Activated CD4-positive, alpha-beta memory T cell treated with anti-CD3 and anti-CD28 coated beads for 36 hours (primary cell): ENCODE measurements at regions not wholly inside any gene's neighbourhood (a gene's known extent, or its start where the extent isn't known, plus 50 kb on each side); places are given as distances from the start of the nearest gene placed in this dataset.

ENCODE experiments used
- CTCF ChIA-PET: fragments of 350-600 bp; sonication (Branson Sonifier 250); formaldehyde crosslinking; loops from one replicate; lab custom pipeline; 2021; ENCODE audit warnings: antibody characterized with exemption, inconsistent platforms; lab: Charles Lee
- POLR2A ChIA-PET: fragments of 350-600 bp; sonication (Branson Sonifier 250); formaldehyde crosslinking; loops from one replicate; lab custom pipeline; 2021; ENCODE audit warnings: antibody characterized with exemption; lab: Charles Lee
- DNase-seq: peaks from one replicate; pipeline ENCODE4 v3.0.0-alpha.2; 2020
- H3K27ac Mint-ChIP-seq: one replicate; pipeline ENCODE4 v1.8.0; 2021; ENCODE audit warnings: mixed read lengths
- H3K27me3 Mint-ChIP-seq: one replicate; pipeline ENCODE4 v1.8.0; 2021; ENCODE audit warnings: mixed read lengths
- H3K36me3 Mint-ChIP-seq: one replicate; pipeline ENCODE4 v1.8.0; 2021; ENCODE audit warnings: mixed read lengths
- H3K4me1 Mint-ChIP-seq: one replicate; pipeline ENCODE4 v1.8.0; 2021; ENCODE audit warnings: low read depth, mixed read lengths
- H3K4me3 Mint-ChIP-seq: one replicate; pipeline ENCODE4 v1.8.0; 2021; ENCODE audit warnings: mild to moderate bottlenecking, mixed read lengths
- H3K9me3 Mint-ChIP-seq: one replicate; pipeline ENCODE4 v1.8.0; 2021; ENCODE audit warnings: mixed read lengths
- intact Hi-C: fragments of 100-400 bp; cut with micrococcal nuclease; formaldehyde crosslinking; loops from one replicate; pipeline ENCODE4 v1.15.1; 2023

GRCh38 chr15:39397883-39398282, 183.0 kb upstream of the THBS1 start:
- Mint-ChIP-seq H3K4me1 (no peaks in the 10 kb centered on the region), H3K27ac (no peak overlapping the region), H3K4me3 (no peak overlapping the region), H3K27me3 (peaks cover 4% of the 10 kb centered on the region), H3K9me3 (no peaks in the 10 kb centered on the region), H3K36me3 (no peaks in the 10 kb centered on the region)
- intact Hi-C loops, result no loop called here
- DNase-seq, result no peak
- ChIA-PET POLR2A (no interaction called here), CTCF (no interaction called here)

GRCh38 chr15:39399600-39399999, 181.3 kb upstream of the THBS1 start:
- CTCF ChIA-PET, result no interaction called here
- POLR2A ChIA-PET, result no interaction called here
- H3K36me3 Mint-ChIP-seq, result no peaks in the 10 kb centered on the region
- H3K9me3 Mint-ChIP-seq, result no peaks in the 10 kb centered on the region
- no peaks in the 10 kb centered on the region for H3K4me1 Mint-ChIP-seq
- no peak overlapping the region for H3K4me3 Mint-ChIP-seq
- DNase-seq, result no peak
- H3K27me3 Mint-ChIP-seq, result peaks cover 4% of the 10 kb centered on the region
- H3K27ac Mint-ChIP-seq, result no peak overlapping the region
- intact Hi-C loops, result no loop called here

GRCh38 chr15:39400002-39400401, 180.9 kb upstream of the THBS1 start:
- no peak for DNase-seq
- H3K36me3 Mint-ChIP-seq, result no peaks in the 10 kb centered on the region
- peaks cover 4% of the 10 kb centered on the region for H3K27me3 Mint-ChIP-seq
- ChIA-PET POLR2A (no interaction called here), CTCF (no interaction called here)
- no peak overlapping the region for H3K27ac Mint-ChIP-seq
- no peak overlapping the region for H3K4me3 Mint-ChIP-seq
- H3K4me1 Mint-ChIP-seq, result no peaks in the 10 kb centered on the region
- H3K9me3 Mint-ChIP-seq, result no peaks in the 10 kb centered on the region
- intact Hi-C loops, result no loop called here

- DNase-seq, result no peak
- ChIA-PET POLR2A (no interaction called here), CTCF (no interaction called here)
- Mint-ChIP-seq H3K4me1 (no peaks in the 10 kb centered on the region), H3K36me3 (no peaks in the 10 kb centered on the region), H3K9me3 (no peaks in the 10 kb centered on the region), H3K27ac (no peak overlapping the region), H3K4me3 (no peak overlapping the region), H3K27me3 (no peaks in the 10 kb centered on the region)
- intact Hi-C loops, result no loop called here
Measured at GRCh38 chr15:39400821-39401550, 179.9 kb upstream of the THBS1 start.

GRCh38 chr15:39403640-39404117, 177.2 kb upstream of the THBS1 start:
- no peak overlapping the region for H3K27ac Mint-ChIP-seq
- peaks cover 7% of the 10 kb centered on the region for H3K27me3 Mint-ChIP-seq
- H3K9me3 Mint-ChIP-seq, result no peaks in the 10 kb centered on the region
- CTCF ChIA-PET, result no interaction called here
- no peak for DNase-seq
- intact Hi-C loops, result no loop called here
- H3K4me3 Mint-ChIP-seq, result no peak overlapping the region
- POLR2A ChIA-PET, result no interaction called here
- H3K4me1 Mint-ChIP-seq, result no peaks in the 10 kb centered on the region
- H3K36me3 Mint-ChIP-seq, result no peaks in the 10 kb centered on the region

GRCh38 chr15:39404767-39405181, 176.1 kb upstream of the THBS1 start:
- CTCF ChIA-PET, result no interaction called here
- H3K4me3 Mint-ChIP-seq, result no peak overlapping the region
- intact Hi-C loops, result no loop called here
- H3K9me3 Mint-ChIP-seq, result no peaks in the 10 kb centered on the region
- POLR2A ChIA-PET, result no interaction called here
- no peak overlapping the region for H3K27ac Mint-ChIP-seq
- no peak for DNase-seq
- H3K4me1 Mint-ChIP-seq, result no peaks in the 10 kb centered on the region
- H3K27me3 Mint-ChIP-seq, result peaks cover 7% of the 10 kb centered on the region
- no peaks in the 10 kb centered on the region for H3K36me3 Mint-ChIP-seq

- H3K36me3 Mint-ChIP-seq, result no peaks in the 10 kb centered on the region
- POLR2A ChIA-PET, result no interaction called here
- H3K4me1 Mint-ChIP-seq, result peaks cover 3% of the 10 kb centered on the region
- H3K27ac Mint-ChIP-seq, result no peak overlapping the region
- no peak overlapping the region for H3K4me3 Mint-ChIP-seq
- intact Hi-C loops, result no loop called here
- no peak for DNase-seq
- CTCF ChIA-PET, result no interaction called here
- H3K27me3 Mint-ChIP-seq, result peaks cover 17% of the 10 kb centered on the region
- no peaks in the 10 kb centered on the region for H3K9me3 Mint-ChIP-seq
Measured at GRCh38 chr15:39406485-39406884, 174.4 kb upstream of the THBS1 start.

GRCh38 chr15:39407116-39407515, 173.8 kb upstream of the THBS1 start:
- Mint-ChIP-seq H3K27ac (no peak overlapping the region), H3K27me3 (peaks cover 17% of the 10 kb centered on the region), H3K4me3 (no peak overlapping the region), H3K9me3 (no peaks in the 10 kb centered on the region), H3K36me3 (no peaks in the 10 kb centered on the region), H3K4me1 (peaks cover 7% of the 10 kb centered on the region)
- no peak for DNase-seq
- ChIA-PET CTCF (no interaction called here), POLR2A (no interaction called here)
- intact Hi-C loops, result no loop called here

GRCh38 chr15:39409876-39410530, 170.9 kb upstream of the THBS1 start:
- no peaks in the 10 kb centered on the region for H3K36me3 Mint-ChIP-seq
- DNase-seq, result no peak
- ChIA-PET POLR2A (no interaction called here), CTCF (no interaction called here)
- no peaks in the 10 kb centered on the region for H3K9me3 Mint-ChIP-seq
- no peak overlapping the region for H3K27ac Mint-ChIP-seq
- H3K4me1 Mint-ChIP-seq, result peaks cover 7% of the 10 kb centered on the region
- no peak overlapping the region for H3K4me3 Mint-ChIP-seq
- H3K27me3 Mint-ChIP-seq, result peaks cover 29% of the 10 kb centered on the region
- intact Hi-C loops, result no loop called here

GRCh38 chr15:39411102-39411989, 169.5 kb upstream of the THBS1 start:
- no peak overlapping the region for H3K4me3 Mint-ChIP-seq
- peaks cover 35% of the 10 kb centered on the region for H3K27me3 Mint-ChIP-seq

GRCh38 chr15:39413558-39413957, 167.3 kb upstream of the THBS1 start:
- ChIA-PET CTCF (no interaction called here), POLR2A (no interaction called here)
- no peak overlapping the region for H3K4me3 Mint-ChIP-seq
- H3K4me1 Mint-ChIP-seq, result peaks cover 7% of the 10 kb centered on the region
- no peak overlapping the region for H3K27ac Mint-ChIP-seq
- no peak for DNase-seq
- intact Hi-C loops, result loop anchor here (2.0 kb wide), 1 partner anchor 13 kb away; no protein-coding TSS in a partner anchor
- H3K9me3 Mint-ChIP-seq, result no peaks in the 10 kb centered on the region
- peaks cover 32% of the 10 kb centered on the region for H3K27me3 Mint-ChIP-seq
- no peaks in the 10 kb centered on the region for H3K36me3 Mint-ChIP-seq

More at GRCh38 chr15:39411102-39411989, 169.5 kb upstream of the THBS1 start:
- POLR2A ChIA-PET, result no interaction called here
- intact Hi-C loops, result no loop called here
- DNase-seq, result peak; percentile 18
- Mint-ChIP-seq H3K27ac (no peak overlapping the region), H3K9me3 (no peaks in the 10 kb centered on the region), H3K4me1 (peaks cover 7% of the 10 kb centered on the region), H3K36me3 (no peaks in the 10 kb centered on the region)
- CTCF ChIA-PET, result interaction anchor here (0.6 kb wide), 1 partner anchor 166 kb away, joined by 3 read pairs; no protein-coding TSS in a partner anchor

- H3K27me3 Mint-ChIP-seq, result peaks cover 37% of the 10 kb centered on the region
- no peak for DNase-seq
- peaks cover 7% of the 10 kb centered on the region for H3K4me1 Mint-ChIP-seq
- no peaks in the 10 kb centered on the region for H3K9me3 Mint-ChIP-seq
- no peak overlapping the region for H3K27ac Mint-ChIP-seq
- no peaks in the 10 kb centered on the region for H3K36me3 Mint-ChIP-seq
- POLR2A ChIA-PET, result no interaction called here
- no peak overlapping the region for H3K4me3 Mint-ChIP-seq
- CTCF ChIA-PET, result no interaction called here
- intact Hi-C loops, result no loop called here
Measured at GRCh38 chr15:39414201-39414600, 166.7 kb upstream of the THBS1 start.
